GM21367 (cell line): ENCODE measurements at regions not wholly inside any gene's neighbourhood (a gene's known extent, or its start where the extent isn't known, plus 50 kb on each side); places are given as distances from the start of the nearest gene placed in this dataset.

Experiments used
- ATAC-seq: cut with Tn5 transposase; IDR thresholded peaks from one replicate; pipeline ENCODE4 v1.9.1; 2021; ENCODE audit not compliant: unreplicated experiment

- ATAC-seq, result no peak
Observed at GRCh38 chr6:14428269-14428668, 310.7 kb downstream of the CD83 start.

GRCh38 chr6:14429396-14429795, 311.8 kb downstream of the CD83 start:
- no peak for ATAC-seq

GRCh38 chr6:14430218-14430617, 312.6 kb downstream of the CD83 start:
- no peak for ATAC-seq

GRCh38 chr6:14431385-14432330, 314.1 kb downstream of the CD83 start:
- ATAC-seq, result no peak

- ATAC-seq, result no peak
Observed at GRCh38 chr6:14434916-14435690, 317.5 kb downstream of the CD83 start.

GRCh38 chr6:14436592-14437132, 319.1 kb downstream of the CD83 start:
- ATAC-seq, result no peak

- no peak for ATAC-seq
Observed at GRCh38 chr6:14439419-14439818, 321.8 kb downstream of the CD83 start.

GRCh38 chr6:14440215-14440910, 322.8 kb downstream of the CD83 start:
- ATAC-seq, result no peak

- ATAC-seq, result no peak
Observed at GRCh38 chr6:14440940-14441781, 323.6 kb downstream of the CD83 start.

- no peak for ATAC-seq
Observed at GRCh38 chr6:14442242-14442641, 324.7 kb downstream of the CD83 start.

- ATAC-seq, result no peak
Observed at GRCh38 chr6:14443629-14444268, 326.2 kb downstream of the CD83 start.

GRCh38 chr6:14444295-14444972, 326.9 kb downstream of the CD83 start:
- ATAC-seq, result no peak

GRCh38 chr6:14447240-14447639, 329.7 kb downstream of the CD83 start:
- no peak for ATAC-seq

GRCh38 chr6:14448246-14448645, 330.7 kb downstream of the CD83 start:
- no peak for ATAC-seq

- ATAC-seq, result no peak
Observed at GRCh38 chr6:14450133-14450504, 332.5 kb downstream of the CD83 start.

GRCh38 chr6:14450578-14450977, 333.0 kb downstream of the CD83 start:
- no peak for ATAC-seq

- ATAC-seq, result no peak
Observed at GRCh38 chr6:14451594-14452374, 334.2 kb downstream of the CD83 start.
